Effector memory CD8-positive, alpha-beta T cell (primary cell): ENCODE measurements at regions not wholly inside any gene's neighbourhood (a gene's known extent, or its start where the extent isn't known, plus 50 kb on each side); places are given as distances from the start of the nearest gene placed in this dataset.
A peak's percentile ranks its signal among the peaks of the same experiment; 100 is the strongest.
"Not testable (repeated sequence)": the region's sequence is repeated elsewhere in the genome, so short reads cannot be mapped to it uniquely, and the experiment has no call there.

Experiments
- ATAC-seq: fragments of 150-1000 bp; cut with Tn5 transposase; replicated peaks from 2 replicates; pipeline ENCODE4 v1.10.0; 2021; ENCODE audit warnings: mild to moderate bottlenecking, moderate library complexity
- DNase-seq, 3 experiments: peaks; one replicate each; pipeline ENCODE4 v3.0.0; 2021
- H3K27ac Mint-ChIP-seq, 2 donors: one replicate each; pipeline ENCODE4 v1.8.0; 2022; ENCODE audit warnings: mild to moderate bottlenecking in 2 of 2, mixed read lengths in 2 of 2, moderate library complexity in 2 of 2
- H3K27me3 Mint-ChIP-seq, 2 donors: one replicate each; pipeline ENCODE4 v1.8.0; 2022; ENCODE audit warnings: mixed read lengths in 2 of 2
- H3K36me3 Mint-ChIP-seq: one replicate; pipeline ENCODE4 v1.8.0; 2022; ENCODE audit warnings: mild to moderate bottlenecking, moderate library complexity, mixed read lengths; ENCODE audit not compliant: insufficient read depth
- H3K4me1 Mint-ChIP-seq, 2 donors: one replicate each; pipeline ENCODE4 v1.8.0; 2022; ENCODE audit warnings: low read depth in 2 of 2, mixed read lengths in 2 of 2
- H3K4me3 Mint-ChIP-seq, 2 donors: one replicate each; pipeline ENCODE4 v1.8.0; 2022; ENCODE audit warnings: mild to moderate bottlenecking in 2 of 2, mixed read lengths in 2 of 2, moderate library complexity in 2 of 2
- H3K9me3 Mint-ChIP-seq, 2 donors: one replicate each; pipeline ENCODE4 v1.8.0; 2022; ENCODE audit warnings: mixed read lengths in 2 of 2

GRCh38 chrY:12438823-12439222, 262.2 kb upstream of the USP9Y start:
- H3K4me1 Mint-ChIP-seq, H3K27me3 Mint-ChIP-seq, DNase-seq, H3K36me3 Mint-ChIP-seq, H3K9me3 Mint-ChIP-seq, H3K4me3 Mint-ChIP-seq, ATAC-seq, H3K27ac Mint-ChIP-seq: not testable (repeated sequence)

- no peak overlapping the region for H3K27ac Mint-ChIP-seq
- H3K9me3 Mint-ChIP-seq = peaks cover 0 to 4% of the 10 kb centered on the region in 2 donors
- no peaks in the 10 kb centered on the region for H3K4me1 Mint-ChIP-seq
- H3K27me3 Mint-ChIP-seq = no peaks in the 10 kb centered on the region
- no peak overlapping the region for H3K4me3 Mint-ChIP-seq
- DNase-seq (no peak), ATAC-seq (no peak)
- H3K36me3 Mint-ChIP-seq = no peaks in the 10 kb centered on the region
Measured at GRCh38 chrY:12444200-12444599, 256.8 kb upstream of the USP9Y start.

GRCh38 chrY:12446486-12447265, 254.4 kb upstream of the USP9Y start:
- H3K4me3 Mint-ChIP-seq, H3K9me3 Mint-ChIP-seq, H3K27me3 Mint-ChIP-seq, H3K36me3 Mint-ChIP-seq, DNase-seq, H3K27ac Mint-ChIP-seq, ATAC-seq, H3K4me1 Mint-ChIP-seq: not testable (repeated sequence)

GRCh38 chrY:12448561-12448960, 252.5 kb upstream of the USP9Y start:
- not testable (repeated sequence) for H3K9me3 Mint-ChIP-seq, H3K36me3 Mint-ChIP-seq, H3K27ac Mint-ChIP-seq, H3K27me3 Mint-ChIP-seq, DNase-seq, H3K4me3 Mint-ChIP-seq, ATAC-seq, H3K4me1 Mint-ChIP-seq

- ATAC-seq, H3K4me3 Mint-ChIP-seq: not testable (repeated sequence)
Measured at GRCh38 chrY:12453318-12453717, 247.7 kb upstream of the USP9Y start.

GRCh38 chrY:12459965-12460364, 241.1 kb upstream of the USP9Y start:
- ATAC-seq = no peak
- no peak overlapping the region for H3K4me3 Mint-ChIP-seq
- no peak for DNase-seq
- no peaks in the 10 kb centered on the region for H3K9me3 Mint-ChIP-seq
- peaks cover 0 to 4% of the 10 kb centered on the region in 2 donors for H3K27me3 Mint-ChIP-seq
- H3K36me3 Mint-ChIP-seq = no peaks in the 10 kb centered on the region
- H3K27ac Mint-ChIP-seq = no peak overlapping the region
- H3K4me1 Mint-ChIP-seq = no peaks in the 10 kb centered on the region

More at GRCh38 chrY:12453318-12453717, 247.7 kb upstream of the USP9Y start:
- H3K27me3 Mint-ChIP-seq, H3K4me1 Mint-ChIP-seq, DNase-seq, H3K9me3 Mint-ChIP-seq, H3K36me3 Mint-ChIP-seq, H3K27ac Mint-ChIP-seq: not testable (repeated sequence)

- H3K27ac Mint-ChIP-seq = no peak overlapping the region
- no peaks in the 10 kb centered on the region for H3K36me3 Mint-ChIP-seq
- H3K27me3 Mint-ChIP-seq = no peaks in the 10 kb centered on the region
- peaks cover 0 to 2% of the 10 kb centered on the region in 2 donors for H3K4me1 Mint-ChIP-seq
- peaks cover 0 to 4% of the 10 kb centered on the region in 2 donors for H3K9me3 Mint-ChIP-seq
- H3K4me3 Mint-ChIP-seq = no peak overlapping the region
- DNase-seq (no peak), ATAC-seq (no peak)
Measured at GRCh38 chrY:12464155-12464554, 236.9 kb upstream of the USP9Y start.

- Mint-ChIP-seq H3K4me1 (peaks cover 0 to 2% of the 10 kb centered on the region in 2 donors), H3K36me3 (no peaks in the 10 kb centered on the region), H3K27me3 (no peaks in the 10 kb centered on the region), H3K27ac (no peak overlapping the region), H3K4me3 (no peak overlapping the region), H3K9me3 (peaks cover 0 to 5% of the 10 kb centered on the region in 2 donors)
- no peak for DNase-seq
- ATAC-seq = no peak
Measured at GRCh38 chrY:12465706-12466105, 235.3 kb upstream of the USP9Y start.

- DNase-seq (no peak), ATAC-seq (no peak)
- no peak overlapping the region for H3K27ac Mint-ChIP-seq
- peaks cover 0 to 5% of the 10 kb centered on the region in 2 donors for H3K9me3 Mint-ChIP-seq
- no peak overlapping the region for H3K4me3 Mint-ChIP-seq
- H3K36me3 Mint-ChIP-seq = no peaks in the 10 kb centered on the region
- H3K4me1 Mint-ChIP-seq = peaks cover 0 to 2% of the 10 kb centered on the region in 2 donors
- no peaks in the 10 kb centered on the region for H3K27me3 Mint-ChIP-seq
Measured at GRCh38 chrY:12469081-12469480, 231.9 kb upstream of the USP9Y start.

- DNase-seq (no peak), ATAC-seq (no peak)
- Mint-ChIP-seq H3K9me3 (no peaks in the 10 kb centered on the region), H3K36me3 (no peaks in the 10 kb centered on the region), H3K27me3 (no peaks in the 10 kb centered on the region), H3K27ac (no peak overlapping the region), H3K4me3 (no peak overlapping the region), H3K4me1 (peaks cover 2 to 4% of the 10 kb centered on the region in 2 donors)
Measured at GRCh38 chrY:12474472-12474871, 226.6 kb upstream of the USP9Y start.

- DNase-seq (peak; percentile 23 to 59 (median 37)), ATAC-seq (peak; percentile 91)
- Mint-ChIP-seq H3K27ac (no peak overlapping the region), H3K4me1 (peaks cover 3 to 7% of the 10 kb centered on the region in 2 donors), H3K36me3 (no peaks in the 10 kb centered on the region), H3K27me3 (no peaks in the 10 kb centered on the region), H3K9me3 (peaks cover 0 to under 1% of the 10 kb centered on the region in 2 donors), H3K4me3 (no peak overlapping the region)
Measured at GRCh38 chrY:12479382-12479781, 221.6 kb upstream of the USP9Y start.

- no peak for ATAC-seq
- Mint-ChIP-seq H3K9me3 (peaks cover 0 to 3% of the 10 kb centered on the region in 2 donors), H3K4me1 (peaks cover 7 to 9% of the 10 kb centered on the region in 2 donors), H3K4me3 (no peak overlapping the region), H3K27ac (no peak overlapping the region), H3K27me3 (no peaks in the 10 kb centered on the region), H3K36me3 (no peaks in the 10 kb centered on the region)
- DNase-seq = no peak
Measured at GRCh38 chrY:12483394-12483793, 217.6 kb upstream of the USP9Y start.

- Mint-ChIP-seq H3K27me3 (no peaks in the 10 kb centered on the region), H3K27ac (peak overlapping the region; percentile 59 to 86), H3K4me3 (peak overlapping the region; percentile 59 to 62), H3K4me1 (peaks cover 12 to 13% of the 10 kb centered on the region in 2 donors), H3K36me3 (peaks cover 6% of the 10 kb centered on the region), H3K9me3 (peaks cover 0 to 2% of the 10 kb centered on the region in 2 donors)
- ATAC-seq (peak; percentile 90), DNase-seq (peak; percentile 15 to 29 (median 17))
Measured at GRCh38 chrY:12490558-12491209, 210.3 kb upstream of the USP9Y start.

- H3K27ac Mint-ChIP-seq = no peak overlapping the region
Measured at GRCh38 chrY:12492218-12492617, 208.8 kb upstream of the USP9Y start.

More at GRCh38 chrY:12492218-12492617, 208.8 kb upstream of the USP9Y start:
- ATAC-seq = no peak
- Mint-ChIP-seq H3K27me3 (no peaks in the 10 kb centered on the region), H3K9me3 (peaks cover 0 to 2% of the 10 kb centered on the region in 2 donors), H3K36me3 (peaks cover 6% of the 10 kb centered on the region), H3K4me1 (peaks cover 12% of the 10 kb centered on the region in 2 donors), H3K4me3 (no peak overlapping the region)
- no peak for DNase-seq
